RWPE2 (cell line): ENCODE measurements at regions not wholly inside any gene's neighbourhood (a gene's known extent, or its start where the extent isn't known, plus 50 kb on each side); places are given as distances from the start of the nearest gene placed in this dataset.

ENCODE experiments used
- ATAC-seq: fragments of 200-7000 bp; cut with Tn5 transposase; 3 replicates; pipeline ENCODE4 v1.9.1; 2021; ENCODE audit warnings: low read depth
- DNase-seq: peaks from one replicate; pipeline ENCODE4 v3.0.0-alpha.2; 2020; ENCODE audit warnings: low spot score
- H3K27ac ChIP-seq: fragments of 450-650 bp; 2 replicates; pipeline ENCODE4 v1.5.1; 2017; ENCODE audit warnings: mild to moderate bottlenecking; ENCODE audit not compliant: poor library complexity, severe bottlenecking
- H3K27me3 ChIP-seq: fragments of 250-450 bp; sonication (Bioruptor Pico); 2 replicates; pipeline ENCODE4 v1.5.1; 2021; ENCODE audit warnings: mild to moderate bottlenecking, moderate library complexity; ENCODE audit not compliant: insufficient read depth, poor library complexity, severe bottlenecking
- H3K36me3 ChIP-seq: fragments of 250-450 bp; sonication (Bioruptor Pico); 2 replicates; pipeline ENCODE4 v1.5.1; 2020; ENCODE audit warnings: low read depth, mild to moderate bottlenecking, moderate library complexity
- H3K4me1 ChIP-seq: fragments of 250-450 bp; sonication (Bioruptor Pico); 2 replicates; pipeline ENCODE4 v1.5.1; 2021; ENCODE audit warnings: mild to moderate bottlenecking, moderate library complexity; ENCODE audit not compliant: insufficient read depth, poor library complexity, severe bottlenecking
- H3K4me3 ChIP-seq: fragments of 250-450 bp; sonication (Bioruptor Pico); 2 replicates; pipeline ENCODE4 v1.5.1; 2021; ENCODE audit warnings: mild to moderate bottlenecking, moderate library complexity; ENCODE audit not compliant: severe bottlenecking
- H3K9me3 ChIP-seq: fragments of 250-450 bp; sonication (Bioruptor Pico); 2 replicates; pipeline ENCODE4 v1.5.1; 2021; ENCODE audit warnings: mild to moderate bottlenecking, moderate library complexity; ENCODE audit not compliant: severe bottlenecking
- TF ChIP-seq, protein P1 (sequence below): fragments of 450-650 bp; IDR thresholded peaks from one replicate; pipeline ENCODE4 v1.5.1; 2017; ENCODE audit warnings: mild to moderate bottlenecking, moderate library complexity; ENCODE audit not compliant: poor library complexity, severe bottlenecking

DNA sequence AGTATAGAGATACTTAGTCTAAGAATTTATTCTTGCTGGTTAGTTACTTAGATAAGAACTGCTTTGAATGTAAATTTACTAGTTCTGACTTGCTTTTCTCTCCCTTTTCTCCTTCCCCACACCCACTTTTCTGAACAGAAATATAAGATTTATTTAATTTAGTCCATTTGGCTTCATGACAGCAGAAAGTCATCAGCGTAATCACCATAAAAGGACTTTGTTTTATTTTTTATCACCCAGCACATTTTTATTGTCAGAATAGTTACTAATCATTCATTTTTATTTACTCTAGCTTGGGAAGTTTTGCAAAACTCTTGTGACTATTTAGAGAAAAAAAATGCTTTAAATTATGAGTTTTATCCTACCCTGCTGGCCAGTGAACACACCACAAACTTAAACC is 197.2 kb downstream of the CHRM3 start:
- Histone ChIP-seq H3K4me1 (no peaks in the 10 kb centered on the region), H3K27me3 (no peaks in the 10 kb centered on the region), H3K27ac (no peak overlapping the region), H3K36me3 (no peaks in the 10 kb centered on the region), H3K4me3 (no peak overlapping the region), H3K9me3 (no peaks in the 10 kb centered on the region)
- TF ChIP-seq, protein P1, sequence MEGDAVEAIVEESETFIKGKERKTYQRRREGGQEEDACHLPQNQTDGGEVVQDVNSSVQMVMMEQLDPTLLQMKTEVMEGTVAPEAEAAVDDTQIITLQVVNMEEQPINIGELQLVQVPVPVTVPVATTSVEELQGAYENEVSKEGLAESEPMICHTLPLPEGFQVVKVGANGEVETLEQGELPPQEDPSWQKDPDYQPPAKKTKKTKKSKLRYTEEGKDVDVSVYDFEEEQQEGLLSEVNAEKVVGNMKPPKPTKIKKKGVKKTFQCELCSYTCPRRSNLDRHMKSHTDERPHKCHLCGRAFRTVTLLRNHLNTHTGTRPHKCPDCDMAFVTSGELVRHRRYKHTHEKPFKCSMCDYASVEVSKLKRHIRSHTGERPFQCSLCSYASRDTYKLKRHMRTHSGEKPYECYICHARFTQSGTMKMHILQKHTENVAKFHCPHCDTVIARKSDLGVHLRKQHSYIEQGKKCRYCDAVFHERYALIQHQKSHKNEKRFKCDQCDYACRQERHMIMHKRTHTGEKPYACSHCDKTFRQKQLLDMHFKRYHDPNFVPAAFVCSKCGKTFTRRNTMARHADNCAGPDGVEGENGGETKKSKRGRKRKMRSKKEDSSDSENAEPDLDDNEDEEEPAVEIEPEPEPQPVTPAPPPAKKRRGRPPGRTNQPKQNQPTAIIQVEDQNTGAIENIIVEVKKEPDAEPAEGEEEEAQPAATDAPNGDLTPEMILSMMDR: no peak
- DNase-seq: no peak
- no peak for ATAC-seq

DNA sequence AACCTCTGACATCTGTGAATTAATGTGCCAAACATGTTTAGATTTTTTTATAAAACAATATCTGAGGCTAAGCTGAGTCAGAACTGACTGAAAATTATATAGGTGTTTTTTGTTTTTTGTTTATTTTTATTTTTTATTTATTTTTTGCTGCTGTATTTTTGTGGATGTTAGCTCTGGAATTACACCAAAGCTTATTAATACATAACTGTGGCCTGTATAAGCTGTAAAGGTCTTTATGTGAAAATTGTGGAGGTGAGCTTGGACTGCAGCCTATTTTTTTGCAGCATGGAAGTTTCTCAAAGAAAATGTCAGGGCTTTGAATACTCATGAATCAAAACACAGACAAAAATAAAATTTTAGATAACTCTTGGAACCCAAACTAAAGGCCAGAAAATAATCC is 199.8 kb downstream of the CHRM3 start:
- H3K36me3 ChIP-seq: no peaks in the 10 kb centered on the region
- H3K4me3 ChIP-seq: no peak overlapping the region
- DNase-seq: no peak
- H3K9me3 ChIP-seq: no peaks in the 10 kb centered on the region
- H3K4me1 ChIP-seq: no peaks in the 10 kb centered on the region
- TF ChIP-seq, protein P1: no peak
- no peaks in the 10 kb centered on the region for H3K27me3 ChIP-seq
- no peak overlapping the region for H3K27ac ChIP-seq
- no peak for ATAC-seq

- TF ChIP-seq, protein P1: no peak
- Histone ChIP-seq H3K4me3 (no peak overlapping the region), H3K4me1 (no peaks in the 10 kb centered on the region), H3K36me3 (no peaks in the 10 kb centered on the region), H3K27me3 (no peaks in the 10 kb centered on the region), H3K27ac (no peak overlapping the region), H3K9me3 (no peaks in the 10 kb centered on the region)
- ATAC-seq: no peak
- DNase-seq: no peak
These were observed 200.7 kb downstream of the CHRM3 start for GRCh38 chr1:239587066-239587465.

GRCh38 chr1:239587574-239588369 is 201.4 kb downstream of the CHRM3 start:
- no peak for ATAC-seq
- no peaks in the 10 kb centered on the region for H3K9me3 ChIP-seq
- no peak for DNase-seq
- no peaks in the 10 kb centered on the region for H3K36me3 ChIP-seq
- no peak overlapping the region for H3K4me3 ChIP-seq
- no peak overlapping the region for H3K27ac ChIP-seq
- no peaks in the 10 kb centered on the region for H3K27me3 ChIP-seq
- H3K4me1 ChIP-seq: no peaks in the 10 kb centered on the region
- TF ChIP-seq, protein P1: no peak

DNA sequence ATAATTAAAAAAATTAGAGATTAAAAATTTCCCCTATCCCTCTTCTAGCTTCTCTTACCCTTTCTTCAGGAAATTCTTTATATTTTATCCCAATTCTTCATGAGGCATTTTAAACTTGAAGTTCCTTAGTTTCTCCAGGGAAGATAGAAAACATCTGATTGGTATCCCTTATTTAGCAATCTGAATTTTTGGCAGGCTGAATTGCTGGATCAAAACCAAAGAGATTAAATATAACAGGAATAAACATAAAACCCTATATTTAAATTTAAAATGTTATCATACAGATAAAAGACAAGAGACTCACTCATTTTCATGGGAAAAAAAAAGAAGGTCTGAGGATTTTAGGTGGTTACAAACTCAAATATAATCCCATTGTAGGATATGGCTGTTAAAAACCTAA is 204.2 kb downstream of the CHRM3 start:
- no peaks in the 10 kb centered on the region for H3K9me3 ChIP-seq
- TF ChIP-seq, protein P1: no peak
- H3K4me3 ChIP-seq: no peak overlapping the region
- H3K27ac ChIP-seq: no peak overlapping the region
- ATAC-seq (no peak), DNase-seq (no peak)
- H3K4me1 ChIP-seq: no peaks in the 10 kb centered on the region
- no peaks in the 10 kb centered on the region for H3K27me3 ChIP-seq
- no peaks in the 10 kb centered on the region for H3K36me3 ChIP-seq
